ENCODE measurements at regions not wholly inside any gene's neighbourhood (a gene's known extent, or its start where the extent isn't known, plus 50 kb on each side); places are given as distances from the start of the nearest gene placed in this dataset.

DNA sequence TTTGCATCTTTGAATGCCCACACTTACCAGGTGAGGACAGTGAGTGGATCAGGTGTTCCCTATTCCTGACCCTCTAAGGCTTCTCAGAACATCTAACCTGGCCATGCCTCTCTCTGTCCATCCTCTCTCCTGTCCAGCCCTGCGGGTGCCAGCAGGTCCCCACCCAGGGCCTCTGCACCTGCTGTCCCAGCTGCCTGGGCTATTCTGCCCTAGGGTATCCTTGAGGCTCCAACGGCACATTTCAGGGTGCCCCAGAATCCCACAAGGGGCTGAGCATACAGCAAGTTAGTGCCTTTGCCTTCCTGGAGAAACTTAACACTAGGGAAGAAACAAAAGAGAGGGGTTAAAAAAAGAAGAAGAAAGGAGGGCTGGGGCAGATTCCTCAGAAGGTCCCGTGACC, 107.4 kb downstream of the UNCX start:
- no peak for DNase-seq (ENCODE audit: low spot score in 2 of 2)
- intact Hi-C loops (cut with DNase I): no loop called here
- Histone ChIP-seq H3K4me3 (no peak overlapping the region), H3K9me3 (peaks cover 0 to 10% of the 10 kb centered on the region in 2 donors), H3K36me3 (no peaks in the 10 kb centered on the region), H3K27me3 (no peaks in the 10 kb centered on the region), H3K27ac (no peak overlapping the region), H3K4me1 (no peaks in the 10 kb centered on the region)
- TF ChIP-seq, protein P1, sequence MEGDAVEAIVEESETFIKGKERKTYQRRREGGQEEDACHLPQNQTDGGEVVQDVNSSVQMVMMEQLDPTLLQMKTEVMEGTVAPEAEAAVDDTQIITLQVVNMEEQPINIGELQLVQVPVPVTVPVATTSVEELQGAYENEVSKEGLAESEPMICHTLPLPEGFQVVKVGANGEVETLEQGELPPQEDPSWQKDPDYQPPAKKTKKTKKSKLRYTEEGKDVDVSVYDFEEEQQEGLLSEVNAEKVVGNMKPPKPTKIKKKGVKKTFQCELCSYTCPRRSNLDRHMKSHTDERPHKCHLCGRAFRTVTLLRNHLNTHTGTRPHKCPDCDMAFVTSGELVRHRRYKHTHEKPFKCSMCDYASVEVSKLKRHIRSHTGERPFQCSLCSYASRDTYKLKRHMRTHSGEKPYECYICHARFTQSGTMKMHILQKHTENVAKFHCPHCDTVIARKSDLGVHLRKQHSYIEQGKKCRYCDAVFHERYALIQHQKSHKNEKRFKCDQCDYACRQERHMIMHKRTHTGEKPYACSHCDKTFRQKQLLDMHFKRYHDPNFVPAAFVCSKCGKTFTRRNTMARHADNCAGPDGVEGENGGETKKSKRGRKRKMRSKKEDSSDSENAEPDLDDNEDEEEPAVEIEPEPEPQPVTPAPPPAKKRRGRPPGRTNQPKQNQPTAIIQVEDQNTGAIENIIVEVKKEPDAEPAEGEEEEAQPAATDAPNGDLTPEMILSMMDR (IDR thresholded peaks at IDR 0.05): no peak

DNA sequence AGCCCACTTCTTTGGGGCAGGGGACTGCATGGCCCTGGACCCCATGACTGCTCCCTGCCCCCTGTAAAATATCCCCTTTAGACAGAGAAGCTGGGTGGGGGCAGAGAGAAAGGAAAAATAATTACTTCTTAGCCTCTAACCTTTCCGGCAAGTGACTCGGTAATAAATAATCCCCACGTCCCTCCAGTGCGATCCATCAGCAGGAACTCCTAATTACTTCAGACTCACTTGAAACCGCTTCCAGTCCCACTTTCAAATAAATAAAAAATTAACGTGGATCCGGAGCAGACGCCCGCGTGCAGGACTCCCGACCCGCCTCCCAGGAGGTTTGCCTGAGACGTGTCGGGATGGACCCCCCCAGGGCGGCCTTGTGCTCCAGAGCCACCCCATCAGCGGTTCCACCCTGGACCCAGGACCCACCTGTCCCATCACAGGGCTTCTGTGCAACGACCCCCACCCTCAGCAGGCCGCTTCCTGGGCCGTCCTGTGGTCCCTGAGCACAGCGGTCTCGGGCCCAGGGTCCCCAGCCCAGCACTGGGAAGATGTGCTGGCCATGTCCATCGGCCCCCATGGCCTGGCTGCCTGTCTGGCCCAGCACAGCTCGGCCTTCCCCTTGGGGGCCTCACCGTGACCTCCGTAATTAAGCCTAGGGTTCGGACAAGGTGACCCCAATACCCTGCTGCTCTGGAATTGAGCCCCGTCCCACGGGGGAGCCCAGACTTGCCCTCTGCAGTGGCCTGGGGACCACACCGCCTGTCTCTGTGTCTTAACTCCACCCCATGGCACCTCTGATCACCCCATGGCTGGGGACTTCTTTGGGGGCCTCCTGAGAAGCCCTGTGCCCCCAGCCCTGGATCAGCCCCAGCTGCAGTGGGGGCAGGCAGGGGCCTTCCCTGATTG, 108.0 kb downstream of the UNCX start:
- H3K9me3 ChIP-seq: peaks cover 0 to 10% of the 10 kb centered on the region in 2 donors
- no peak overlapping the region for H3K4me3 ChIP-seq
- no peak for DNase-seq (ENCODE audit: low spot score in 2 of 2)
- intact Hi-C loops (cut with DNase I): no loop called here
- no peaks in the 10 kb centered on the region for H3K36me3 ChIP-seq
- H3K27me3 ChIP-seq: no peaks in the 10 kb centered on the region
- H3K27ac ChIP-seq: no peak overlapping the region
- TF ChIP-seq, protein P1 (IDR thresholded peaks at IDR 0.05): no peak
- H3K4me1 ChIP-seq: no peaks in the 10 kb centered on the region

- DNase-seq (ENCODE audit: low spot score in 2 of 2): no peak
- H3K36me3 ChIP-seq: no peaks in the 10 kb centered on the region
- H3K4me3 ChIP-seq: no peak overlapping the region
- H3K27ac ChIP-seq: no peak overlapping the region
- H3K27me3 ChIP-seq: no peaks in the 10 kb centered on the region
- peaks cover 0 to 3% of the 10 kb centered on the region in 2 donors for H3K9me3 ChIP-seq
- intact Hi-C loops (cut with DNase I): no loop called here
- H3K4me1 ChIP-seq: no peaks in the 10 kb centered on the region
- TF ChIP-seq, protein P1 (IDR thresholded peaks at IDR 0.05): no peak
These were observed 108.9 kb downstream of the UNCX start for GRCh38 chr7:1341361-1342089.

DNA sequence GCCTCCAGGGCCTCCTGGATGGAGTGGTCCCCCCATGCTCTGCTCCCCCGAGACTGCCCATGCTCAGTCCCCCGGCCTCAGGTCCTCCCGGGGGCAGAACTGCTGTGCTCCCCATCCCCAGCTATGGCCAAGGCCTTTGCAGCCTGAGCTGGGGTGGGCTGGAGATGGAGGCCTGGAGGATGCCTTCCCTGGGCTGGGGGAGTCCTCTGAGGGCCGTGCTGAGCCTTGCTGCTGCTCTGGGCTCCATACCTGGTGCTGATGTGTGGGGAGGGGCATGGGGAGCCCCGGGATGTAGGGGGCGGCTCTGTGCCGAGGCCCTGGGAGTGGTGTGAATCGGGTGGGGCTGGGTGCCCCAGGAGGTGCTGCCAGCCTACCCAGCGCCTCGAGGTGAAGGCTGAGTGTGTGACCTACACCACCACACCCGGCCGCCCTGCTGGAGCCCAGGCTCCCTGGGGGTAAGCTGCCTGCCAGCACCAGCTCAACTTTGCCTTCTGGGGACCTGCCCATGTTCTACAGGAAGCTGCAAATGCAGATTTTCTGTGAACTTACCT, 109.5 kb downstream of the UNCX start:
- DNase-seq (ENCODE audit: low spot score in 2 of 2): no peak
- Histone ChIP-seq H3K36me3 (no peaks in the 10 kb centered on the region), H3K27me3 (no peaks in the 10 kb centered on the region), H3K27ac (no peak overlapping the region), H3K9me3 (no peaks in the 10 kb centered on the region), H3K4me3 (no peak overlapping the region), H3K4me1 (no peaks in the 10 kb centered on the region)
- TF ChIP-seq, protein P1 (IDR thresholded peaks at IDR 0.05): no peak
- intact Hi-C loops (cut with DNase I): no loop called here

GRCh38 chr7:1343551-1343950, 110.9 kb downstream of the UNCX start:
- TF ChIP-seq, protein P1 (IDR thresholded peaks at IDR 0.05): no peak

More at GRCh38 chr7:1343551-1343950, 110.9 kb downstream of the UNCX start:
- H3K27ac ChIP-seq: no peak overlapping the region
- no peaks in the 10 kb centered on the region for H3K9me3 ChIP-seq
- no peak for DNase-seq (ENCODE audit: low spot score in 2 of 2)
- H3K4me1 ChIP-seq: no peaks in the 10 kb centered on the region
- intact Hi-C loops (cut with DNase I): no loop called here
- H3K36me3 ChIP-seq: no peaks in the 10 kb centered on the region
- no peak overlapping the region for H3K4me3 ChIP-seq
- H3K27me3 ChIP-seq: no peaks in the 10 kb centered on the region

Data from ascending aorta (tissue), 2 donors.